ENCODE measurements at regions not wholly inside any gene's neighbourhood (a gene's known extent, or its start where the extent isn't known, plus 50 kb on each side); places are given as distances from the start of the nearest gene placed in this dataset.

GRCh38 chr1:104765085-104765484, 1015.4 kb downstream of the AMY1C start:
- Histone ChIP-seq H3K36me3 (ENCODE audit: control insufficient read depth in 2 of 2, extremely low read depth in 1 of 2, insufficient read depth in 1 of 2, low read length in 1 of 2) (no peaks in the 10 kb centered on the region), H3K4me3 (ENCODE audit: control insufficient read depth in 1 of 2, extremely low read depth in 1 of 2, low read length in 1 of 2) (no peak overlapping the region), H3K9me3 (peaks cover 2% of the 10 kb centered on the region), H3K4me1 (ENCODE audit: control insufficient read depth in 1 of 2, extremely low read depth in 1 of 2, insufficient read depth in 2 of 2, low read length in 2 of 2) (no peaks in the 10 kb centered on the region), H3K27me3 (replicated peaks in 1 of 2; ENCODE audit: control insufficient read depth in 2 of 2, extremely low read depth in 1 of 2, insufficient read depth in 2 of 2, low read length in 1 of 2) (no peaks in the 10 kb centered on the region), H3K27ac (ENCODE audit: low read length) (no peak overlapping the region)
- no peak for DNase-seq
- H3K9me3 Mint-ChIP-seq, result peaks cover 0 to 9% (median 0%) of the 10 kb centered on the region in 3 donors
- no peaks in the 10 kb centered on the region for H3K27me3 Mint-ChIP-seq
- ATAC-seq (replicated peaks in 1 of 4), result no peak
- ChIA-PET CTCF (no interaction called here), POLR2A (no interaction called here)
- 60% methylated on average over 1 of the region's 1 CpG for WGBS (ENCODE audit: insufficient coverage)
- no peaks in the 10 kb centered on the region for H3K36me3 Mint-ChIP-seq
- H3K4me1 Mint-ChIP-seq, result no peaks in the 10 kb centered on the region
- H3K4me3 Mint-ChIP-seq, result no peak overlapping the region
- no peak overlapping the region for H3K27ac Mint-ChIP-seq

DNA sequence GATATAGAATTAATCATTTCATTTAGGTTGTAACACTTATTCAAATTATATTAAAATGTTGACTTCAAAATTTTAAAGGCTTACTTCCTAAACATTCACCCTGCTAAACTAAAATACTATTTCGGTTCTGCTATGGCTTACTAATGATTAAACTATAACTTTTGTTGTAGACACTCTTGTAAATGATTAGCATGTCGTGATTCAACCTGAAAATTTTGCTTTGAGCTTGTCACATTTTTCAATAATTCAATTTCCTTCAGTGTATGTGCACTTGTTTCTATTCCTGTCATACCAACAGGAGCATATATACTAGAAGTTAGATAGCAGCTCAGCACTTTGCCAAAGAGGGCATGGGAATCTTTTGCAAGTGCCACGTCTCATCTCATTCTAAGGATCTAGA, 1018.8 kb downstream of the AMY1C start:
- peaks cover 0 to 6% (median 0%) of the 10 kb centered on the region in 3 donors for H3K9me3 Mint-ChIP-seq
- H3K4me1 Mint-ChIP-seq, result no peaks in the 10 kb centered on the region
- H3K27ac Mint-ChIP-seq, result no peak overlapping the region
- no peaks in the 10 kb centered on the region for H3K36me3 ChIP-seq (ENCODE audit: control insufficient read depth in 2 of 2, extremely low read depth in 1 of 2, insufficient read depth in 1 of 2, low read length in 1 of 2)
- no peaks in the 10 kb centered on the region for H3K27me3 Mint-ChIP-seq
- ATAC-seq (replicated peaks in 1 of 4) (no peak), DNase-seq (no peak)
- no peaks in the 10 kb centered on the region for H3K4me1 ChIP-seq (ENCODE audit: control insufficient read depth in 1 of 2, extremely low read depth in 1 of 2, insufficient read depth in 2 of 2, low read length in 2 of 2)
- no CpG with 5 or more reads among the region's 3 CpGs for WGBS (ENCODE audit: insufficient coverage)
- POLR2A ChIA-PET, result no interaction called here
- CTCF ChIA-PET, result no interaction called here
- peaks cover 2% of the 10 kb centered on the region for H3K9me3 ChIP-seq
- H3K4me3 ChIP-seq (ENCODE audit: control insufficient read depth in 1 of 2, extremely low read depth in 1 of 2, low read length in 1 of 2), result no peak overlapping the region
- no peaks in the 10 kb centered on the region for H3K27me3 ChIP-seq (replicated peaks in 1 of 2; ENCODE audit: control insufficient read depth in 2 of 2, extremely low read depth in 1 of 2, insufficient read depth in 2 of 2, low read length in 1 of 2)
- H3K4me3 Mint-ChIP-seq, result no peak overlapping the region
- H3K27ac ChIP-seq (ENCODE audit: low read length), result no peak overlapping the region
- H3K36me3 Mint-ChIP-seq, result no peaks in the 10 kb centered on the region

DNA sequence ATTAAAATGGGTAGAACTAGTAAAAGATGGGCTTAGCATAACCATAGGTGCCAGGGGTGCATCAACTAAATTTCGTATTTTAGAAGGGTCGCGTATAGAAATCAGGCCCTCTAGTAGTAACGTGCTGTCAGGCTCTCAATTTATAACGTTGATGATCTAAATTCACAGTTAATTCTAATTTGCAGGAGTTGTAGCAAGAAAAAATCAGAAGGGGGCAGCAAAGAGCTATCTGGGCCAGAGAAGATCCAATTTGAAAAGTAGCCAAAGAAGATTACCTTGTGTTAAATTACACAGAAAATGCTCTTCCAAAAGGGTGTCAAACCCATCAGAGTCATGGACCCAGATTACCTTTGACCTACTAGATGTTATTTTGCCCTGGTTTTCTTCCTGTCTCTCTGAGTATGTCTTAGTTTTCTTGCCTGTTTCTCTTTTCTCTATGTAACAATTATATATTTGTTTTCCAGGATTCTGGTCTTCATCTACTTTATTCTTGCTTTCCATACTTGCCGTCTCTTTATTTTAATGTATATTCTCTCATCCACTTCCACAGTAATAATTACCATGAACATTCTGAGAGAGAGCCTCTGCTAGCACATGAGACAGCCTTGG, 1030.9 kb downstream of the AMY1C start:
- no peaks in the 10 kb centered on the region for H3K36me3 Mint-ChIP-seq
- Histone ChIP-seq H3K36me3 (ENCODE audit: control insufficient read depth in 2 of 2, extremely low read depth in 1 of 2, insufficient read depth in 1 of 2, low read length in 1 of 2) (no peaks in the 10 kb centered on the region), H3K27ac (ENCODE audit: low read length) (no peak overlapping the region), H3K27me3 (replicated peaks in 1 of 2; ENCODE audit: control insufficient read depth in 2 of 2, extremely low read depth in 1 of 2, insufficient read depth in 2 of 2, low read length in 1 of 2) (no peaks in the 10 kb centered on the region), H3K4me3 (ENCODE audit: control insufficient read depth in 1 of 2, extremely low read depth in 1 of 2, low read length in 1 of 2) (no peak overlapping the region), H3K9me3 (no peaks in the 10 kb centered on the region), H3K4me1 (ENCODE audit: control insufficient read depth in 1 of 2, extremely low read depth in 1 of 2, insufficient read depth in 2 of 2, low read length in 2 of 2) (no peaks in the 10 kb centered on the region)
- DNase-seq, result no peak
- no peak overlapping the region for H3K27ac Mint-ChIP-seq
- no peak for ATAC-seq (replicated peaks in 1 of 4)
- no peaks in the 10 kb centered on the region for H3K27me3 Mint-ChIP-seq
- 0% methylated on average over 2 of the region's 6 CpGs for WGBS (ENCODE audit: insufficient coverage)
- H3K4me1 Mint-ChIP-seq, result no peaks in the 10 kb centered on the region
- POLR2A ChIA-PET, result no interaction called here
- no peak overlapping the region for H3K4me3 Mint-ChIP-seq
- H3K9me3 Mint-ChIP-seq, result peaks cover 0 to 4% (median 4%) of the 10 kb centered on the region in 3 donors
- CTCF ChIA-PET, result no interaction called here

DNA sequence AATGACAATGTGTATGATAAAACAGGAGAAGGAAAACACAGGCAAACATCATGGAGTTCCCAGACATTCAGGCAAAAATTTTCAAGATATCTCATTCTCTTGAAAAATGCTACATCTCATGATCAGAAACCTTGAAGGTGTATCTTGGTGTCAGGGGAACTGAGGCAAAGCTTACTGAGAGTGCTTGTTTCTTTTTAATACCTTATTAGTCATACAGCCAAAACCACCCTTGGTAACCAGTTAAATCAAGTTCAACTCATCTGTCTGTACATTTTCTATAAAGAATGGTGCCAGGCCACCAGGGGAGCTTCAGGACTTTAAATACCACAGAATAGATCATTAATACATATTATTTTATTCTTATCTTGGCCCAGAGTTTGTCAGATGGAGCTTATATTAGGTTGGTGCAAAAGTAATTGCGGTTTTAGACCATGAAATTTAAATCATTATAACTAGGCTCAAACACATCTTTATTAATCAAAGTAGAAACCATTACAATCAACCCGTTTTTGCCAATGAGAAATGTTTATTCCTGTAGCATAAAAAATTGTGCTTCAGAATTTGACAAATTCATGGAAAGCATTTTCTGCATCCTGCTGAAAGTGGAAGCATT, 1036.0 kb downstream of the AMY1C start:
- H3K36me3 Mint-ChIP-seq, result no peaks in the 10 kb centered on the region
- H3K4me1 Mint-ChIP-seq, result no peaks in the 10 kb centered on the region
- CTCF ChIA-PET, result no interaction called here
- WGBS (ENCODE audit: insufficient coverage), result no CpG with 5 or more reads among the region's 2 CpGs
- H3K4me3 Mint-ChIP-seq, result no peak overlapping the region
- H3K9me3 ChIP-seq, result no peaks in the 10 kb centered on the region
- H3K27ac Mint-ChIP-seq, result no peak overlapping the region
- no peak overlapping the region for H3K27ac ChIP-seq (ENCODE audit: low read length)
- no peak overlapping the region for H3K4me3 ChIP-seq (ENCODE audit: control insufficient read depth in 1 of 2, extremely low read depth in 1 of 2, low read length in 1 of 2)
- H3K4me1 ChIP-seq (ENCODE audit: control insufficient read depth in 1 of 2, extremely low read depth in 1 of 2, insufficient read depth in 2 of 2, low read length in 2 of 2), result no peaks in the 10 kb centered on the region
- peaks cover 0 to 10% (median 2%) of the 10 kb centered on the region in 3 donors for H3K9me3 Mint-ChIP-seq
- ATAC-seq (replicated peaks in 1 of 4), result no peak
- H3K36me3 ChIP-seq (ENCODE audit: control insufficient read depth in 2 of 2, extremely low read depth in 1 of 2, insufficient read depth in 1 of 2, low read length in 1 of 2), result no peaks in the 10 kb centered on the region
- POLR2A ChIA-PET, result no interaction called here
- no peaks in the 10 kb centered on the region for H3K27me3 ChIP-seq (replicated peaks in 1 of 2; ENCODE audit: control insufficient read depth in 2 of 2, extremely low read depth in 1 of 2, insufficient read depth in 2 of 2, low read length in 1 of 2)
- no peak for DNase-seq
- no peaks in the 10 kb centered on the region for H3K27me3 Mint-ChIP-seq

DNA sequence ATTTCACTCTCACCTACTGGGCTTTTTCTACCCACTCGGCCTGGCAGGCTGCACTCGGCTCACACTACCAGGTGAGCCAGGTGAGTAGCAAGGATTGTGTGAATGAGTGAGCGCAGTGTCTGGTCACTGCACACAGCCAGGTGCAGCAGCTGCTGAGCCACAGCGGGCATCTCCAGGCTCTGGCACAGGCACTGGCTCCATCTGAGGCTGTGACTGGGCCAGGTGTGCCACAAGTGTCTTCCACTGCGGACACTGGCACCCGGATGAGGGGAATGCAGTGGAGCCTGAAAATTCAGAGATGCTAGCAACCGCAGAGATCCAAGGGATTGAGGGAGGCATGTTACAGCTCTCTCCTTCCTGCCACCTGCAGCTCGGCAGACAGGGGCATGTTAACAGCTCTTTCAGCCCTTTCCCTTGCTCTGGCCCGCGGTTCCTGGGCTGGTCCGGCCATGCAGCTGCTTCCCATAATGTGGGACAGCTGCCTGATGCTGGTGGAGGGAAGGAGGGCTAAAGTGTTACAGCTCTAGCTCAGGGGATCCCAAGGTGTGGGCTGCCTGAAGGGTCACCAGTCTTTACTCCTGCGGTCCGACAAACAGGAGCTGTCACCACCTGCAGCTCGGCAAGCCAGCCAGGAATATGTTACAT, 1038.3 kb downstream of the AMY1C start:
- H3K27me3 ChIP-seq (replicated peaks in 1 of 2; ENCODE audit: control insufficient read depth in 2 of 2, extremely low read depth in 1 of 2, insufficient read depth in 2 of 2, low read length in 1 of 2), result no peaks in the 10 kb centered on the region
- no peak overlapping the region for H3K27ac ChIP-seq (ENCODE audit: low read length)
- CTCF ChIA-PET, result no interaction called here
- H3K9me3 ChIP-seq, result no peaks in the 10 kb centered on the region
- no peaks in the 10 kb centered on the region for H3K4me1 ChIP-seq (ENCODE audit: control insufficient read depth in 1 of 2, extremely low read depth in 1 of 2, insufficient read depth in 2 of 2, low read length in 2 of 2)
- no peak for DNase-seq
- Mint-ChIP-seq H3K36me3 (no peaks in the 10 kb centered on the region), H3K4me3 (no peak overlapping the region), H3K27ac (no peak overlapping the region), H3K9me3 (peaks cover 0 to 10% (median 2%) of the 10 kb centered on the region in 3 donors), H3K27me3 (no peaks in the 10 kb centered on the region), H3K4me1 (no peaks in the 10 kb centered on the region)
- peak overlapping the region in 1 of 2 donors; percentile 32 for H3K4me3 ChIP-seq (ENCODE audit: control insufficient read depth in 1 of 2, extremely low read depth in 1 of 2, low read length in 1 of 2)
- 90% methylated on average over 10 of the region's 14 CpGs for WGBS (ENCODE audit: insufficient coverage)
- POLR2A ChIA-PET, result no interaction called here
- ATAC-seq (replicated peaks in 1 of 4), result no peak
- no peaks in the 10 kb centered on the region for H3K36me3 ChIP-seq (ENCODE audit: control insufficient read depth in 2 of 2, extremely low read depth in 1 of 2, insufficient read depth in 1 of 2, low read length in 1 of 2)

- CTCF ChIA-PET, result no interaction called here
- Mint-ChIP-seq H3K36me3 (no peaks in the 10 kb centered on the region), H3K4me3 (no peak overlapping the region), H3K27ac (no peak overlapping the region), H3K9me3 (peaks cover 0 to 4% (median 4%) of the 10 kb centered on the region in 3 donors), H3K4me1 (no peaks in the 10 kb centered on the region), H3K27me3 (no peaks in the 10 kb centered on the region)
- Histone ChIP-seq H3K27me3 (replicated peaks in 1 of 2; ENCODE audit: control insufficient read depth in 2 of 2, extremely low read depth in 1 of 2, insufficient read depth in 2 of 2, low read length in 1 of 2) (no peaks in the 10 kb centered on the region), H3K4me1 (ENCODE audit: control insufficient read depth in 1 of 2, extremely low read depth in 1 of 2, insufficient read depth in 2 of 2, low read length in 2 of 2) (no peaks in the 10 kb centered on the region), H3K27ac (ENCODE audit: low read length) (no peak overlapping the region), H3K9me3 (no peaks in the 10 kb centered on the region), H3K36me3 (ENCODE audit: control insufficient read depth in 2 of 2, extremely low read depth in 1 of 2, insufficient read depth in 1 of 2, low read length in 1 of 2) (no peaks in the 10 kb centered on the region), H3K4me3 (ENCODE audit: control insufficient read depth in 1 of 2, extremely low read depth in 1 of 2, low read length in 1 of 2) (no peak overlapping the region)
- WGBS (ENCODE audit: insufficient coverage), result 100% methylated on average over 1 of the region's 4 CpGs
- ATAC-seq (replicated peaks in 1 of 4) (no peak), DNase-seq (no peak)
- POLR2A ChIA-PET, result no interaction called here
Measured at GRCh38 chr1:104791030-104791429, 1041.3 kb downstream of the AMY1C start.
